PC-3 (cell line): ENCODE measurements at regions not wholly inside any gene's neighbourhood (a gene's known extent, or its start where the extent isn't known, plus 50 kb on each side); places are given as distances from the start of the nearest gene placed in this dataset.

Experiments used
- ATAC-seq: fragments of 200-7000 bp; cut with Tn5 transposase; 2 replicates; pipeline ENCODE4 v1.9.1; 2020; ENCODE audit warnings: mild to moderate bottlenecking, moderate library complexity
- BruUV-seq: library from RNA; stranded (reverse); fragments of 400-500 nt; replicated peaks from 2 replicates; lab custom pipeline; 2021; lab: Mats Ljungman, UMichigan
- CTCF ChIA-PET: fragments of 300-600 bp; sonication (Branson Sonifier 250); formaldehyde crosslinking; loops from one replicate; lab custom pipeline; 2022; ENCODE audit warnings: antibody characterized with exemption; lab: Charles Lee
- POLR2A ChIA-PET: fragments of 300-600 bp; sonication (Branson Sonifier 250); formaldehyde crosslinking; loops from one replicate; lab custom pipeline; 2022; ENCODE audit warnings: antibody characterized with exemption; ENCODE audit not compliant: unreplicated experiment; lab: Charles Lee
- DNase-seq: peaks from one replicate; pipeline ENCODE4 v3.0.0-alpha.2; 2015
- H2AFZ ChIP-seq: fragments of 300-600 bp; sonication (generic); 2 replicates; pipeline ENCODE4 v1.6.0; 2016; ENCODE audit warnings: antibody characterized with exemption, low read length
- H3F3A ChIP-seq: fragments of 300-600 bp; sonication (generic); one replicate; pipeline ENCODE4 v1.6.0; 2017; ENCODE audit warnings: antibody characterized with exemption, low read length, control low read depth, mild to moderate bottlenecking; ENCODE audit not compliant: unreplicated experiment
- H3K27ac ChIP-seq: fragments of 300-600 bp; sonication (generic); 2 replicates; pipeline ENCODE4 v1.5.1; 2016; ENCODE audit warnings: mild to moderate bottlenecking, low read length
- H3K27me3 ChIP-seq: fragments of 300-600 bp; sonication (generic); 2 replicates; pipeline ENCODE4 v1.6.1; 2016; ENCODE audit warnings: low read length, mixed read lengths
- H3K36me3 ChIP-seq: fragments of 300-600 bp; sonication (generic); 2 replicates; pipeline ENCODE4 v1.6.1; 2016; ENCODE audit warnings: low read depth, mixed run types, low read length, mixed read lengths
- H3K4me1 ChIP-seq: fragments of 300-600 bp; sonication (generic); 2 replicates; pipeline ENCODE4 v1.5.1; 2016; ENCODE audit warnings: low read length; ENCODE audit not compliant: insufficient read depth
- H3K4me2 ChIP-seq: fragments of 300-600 bp; sonication (generic); 2 replicates; pipeline ENCODE4 v1.6.0; 2016; ENCODE audit warnings: low read length
- H3K4me3 ChIP-seq: fragments of 300-600 bp; sonication (generic); 2 replicates; pipeline ENCODE4 v1.5.1; 2016; ENCODE audit warnings: mild to moderate bottlenecking, low read length, mixed read lengths
- H3K79me2 ChIP-seq: fragments of 300-600 bp; sonication (generic); 2 replicates; pipeline ENCODE4 v1.6.1; 2017; ENCODE audit warnings: low read length, mixed read lengths
- H3K9ac ChIP-seq: fragments of 300-600 bp; sonication (generic); 2 replicates; pipeline ENCODE4 v1.6.0; 2016; ENCODE audit warnings: mild to moderate bottlenecking, low read length
- H3K9me2 ChIP-seq: fragments of 300-600 bp; sonication (generic); replicated peaks from 2 replicates; pipeline ENCODE4 v1.6.1; 2016; ENCODE audit warnings: mixed run types, low read length, mixed read lengths
- H3K9me3 ChIP-seq: fragments of 300-600 bp; sonication (generic); 2 replicates; pipeline ENCODE4 v1.6.1; 2016; ENCODE audit warnings: low read length, mixed read lengths
- H4K20me1 ChIP-seq: fragments of 300-600 bp; sonication (generic); 2 replicates; pipeline ENCODE4 v1.6.1; 2016; ENCODE audit warnings: low read length, mixed read lengths
- CTCF ChIP-seq: fragments of 300-600 bp; sonication (generic); conservative IDR thresholded peaks from 2 replicates; pipeline ENCODE4 v1.5.1; 2017; ENCODE audit warnings: antibody characterized with exemption, low read depth, mild to moderate bottlenecking, low read length
- EZH2 ChIP-seq: fragments of 300-600 bp; sonication (generic); IDR thresholded peaks from one replicate; pipeline ENCODE4 v1.6.1; 2017; ENCODE audit warnings: antibody characterized with exemption, mild to moderate bottlenecking, low read length; ENCODE audit not compliant: unreplicated experiment
- EZH2phosphoT487 ChIP-seq: fragments of 300-600 bp; sonication (generic); IDR thresholded peaks from 2 replicates; pipeline ENCODE4 v1.6.1; 2018; ENCODE audit warnings: mild to moderate bottlenecking, antibody characterized with exemption, low read length, borderline replicate concordance
- intact Hi-C: fragments of 100-400 bp; cut with micrococcal nuclease; formaldehyde crosslinking; loops from 2 replicates; pipeline ENCODE4 v1.9.0; 2023

- H3K9me3 ChIP-seq, result peaks cover 18% of the 10 kb centered on the region
- H3K27me3 ChIP-seq, result no peaks in the 10 kb centered on the region
- peak overlapping the region; percentile 0; the same call in 1 of the 2 replicates for H3K4me3 ChIP-seq
- H3K9me2 ChIP-seq, result 0 out of 2 replicates have a peak, but pooled peaks cover 3% of the 10 kb centered on the region
- DNase-seq (peak; percentile 99), ATAC-seq (peak; percentile 16)
- intact Hi-C loops, result loop anchor here (1.0 to 5.0 kb wide), 3 partner anchors 9 to 286 kb away; no protein-coding TSS in a partner anchor
- H2AFZ ChIP-seq, result peak overlapping the region; percentile 1; the same call in 1 of the 2 replicates
- ChIA-PET POLR2A (interaction anchor here (0.6 to 1.0 kb wide), 4 partner anchors 44 to 100 kb away, joined by 3 to 9 read pairs (median 4); no protein-coding TSS in a partner anchor), CTCF (interaction anchor here (0.7 to 1.0 kb wide), 3 partner anchors 170 to 501 kb away, joined by 3 read pairs; no protein-coding TSS in a partner anchor)
- H4K20me1 ChIP-seq, result no peaks in the 10 kb centered on the region
- H3F3A ChIP-seq, result peaks cover 32% of the 10 kb centered on the region
- H3K36me3 ChIP-seq, result peaks cover 18% of the 10 kb centered on the region
- peaks cover 63% of the 10 kb centered on the region for H3K4me1 ChIP-seq
- BruUV-seq, result no TSS peak
- peak overlapping the region; percentile 21 for H3K9ac ChIP-seq
- peak overlapping the region; percentile 61 for H3K4me2 ChIP-seq
- TF ChIP-seq EZH2, result no peak
- no peak for TF ChIP-seq EZH2phosphoT487
- no peak for TF ChIP-seq CTCF
- H3K27ac ChIP-seq, result peak overlapping the region; percentile 72
- no peaks in the 10 kb centered on the region for H3K79me2 ChIP-seq
Observed at GRCh38 chr1:172916116-172916515, 134.6 kb downstream of the TNFSF18 start.

- peaks cover 63% of the 10 kb centered on the region for H3K4me1 ChIP-seq
- no peaks in the 10 kb centered on the region for H4K20me1 ChIP-seq
- H3K27ac ChIP-seq, result peak overlapping the region; percentile 72
- DNase-seq, result peak; percentile 100
- H3K4me2 ChIP-seq, result peak overlapping the region; percentile 61
- H3F3A ChIP-seq, result peaks cover 32% of the 10 kb centered on the region
- ChIA-PET POLR2A (interaction anchor here (0.5 to 0.7 kb wide), 5 partner anchors 8 to 507 kb away, joined by 3 to 17 read pairs (median 3); no protein-coding TSS in a partner anchor), CTCF (interaction anchor here (0.5 to 1.5 kb wide), 4 partner anchors 59 to 171 kb away, joined by 3 to 8 read pairs (median 4); no protein-coding TSS in a partner anchor)
- H3K9me2 ChIP-seq, result 0 out of 2 replicates have a peak, but pooled peaks cover 3% of the 10 kb centered on the region
- ATAC-seq, result peak; percentile 89
- peaks cover 10% of the 10 kb centered on the region for H3K36me3 ChIP-seq
- BruUV-seq, result no TSS peak
- TF ChIP-seq EZH2, result no peak
- no peak for TF ChIP-seq CTCF
- no peak for TF ChIP-seq EZH2phosphoT487
- peaks cover 10% of the 10 kb centered on the region for H3K9me3 ChIP-seq
- no peaks in the 10 kb centered on the region for H3K27me3 ChIP-seq
- no peaks in the 10 kb centered on the region for H3K79me2 ChIP-seq
- H3K4me3 ChIP-seq, result peak overlapping the region; percentile 4; the same call in 1 of the 2 replicates
- intact Hi-C loops, result loop anchor here (1.0 to 5.0 kb wide), 11 partner anchors 15 to 284 kb away; no protein-coding TSS in a partner anchor
- H3K9ac ChIP-seq, result peak overlapping the region; percentile 5; the same call in 1 of the 2 replicates
- no peak overlapping the region for H2AFZ ChIP-seq
Observed at GRCh38 chr1:172917972-172918371, 132.8 kb downstream of the TNFSF18 start.
